GM12878 (cell line): ENCODE measurements at regions not wholly inside any gene's neighbourhood (a gene's known extent, or its start where the extent isn't known, plus 50 kb on each side); places are given as distances from the start of the nearest gene placed in this dataset.

ENCODE experiments used
- ATAC-seq: fragments of 200-7000 bp; cut with Tn5 transposase; 3 replicates; pipeline ENCODE4 v1.9.1; 2020; ENCODE audit warnings: mild to moderate bottlenecking, moderate library complexity
- BruUV-seq: library from RNA; stranded (reverse); fragments of 400-500 nt; replicated peaks from 2 replicates; lab custom pipeline; 2021; lab: Mats Ljungman, UMichigan
- CTCF ChIA-PET: fragments of 300-600 bp; sonication (Branson Sonifier 250); formaldehyde crosslinking; extraction: SDS; loops from one replicate; lab custom pipeline; 2021; ENCODE audit warnings: inconsistent platforms; lab: Yijun Ruan, JAX
- POLR2A ChIA-PET: fragments of 350-600 bp; formaldehyde crosslinking; extraction: SDS; loops from one replicate; lab custom pipeline; 2021; ENCODE audit warnings: inconsistent platforms; lab: Charles Lee
- RAD21 ChIA-PET: fragments of 300-600 bp; sonication (Branson Sonifier 250); formaldehyde crosslinking; loops from one replicate; lab custom pipeline; 2023; ENCODE audit warnings: antibody characterized with exemption; ENCODE audit not compliant: unreplicated experiment; lab: Charles Lee
- SMC1A ChIA-PET: fragments of 300-600 bp; sonication (Branson Sonifier 250); formaldehyde crosslinking; loops from one replicate; lab custom pipeline; 2023; ENCODE audit not compliant: unreplicated experiment, uncharacterized antibody; lab: Charles Lee
- DNase-seq: peaks from one replicate; pipeline ENCODE4 v3.0.0-alpha.2; 2011; ENCODE audit warnings: low read depth, low spot score
- FAIRE-seq: peaks from 3 replicates; lab custom pipeline; 2011; peaks lifted over from hg19 to GRCh38; lab: Jason Lieb, UNC
- H2AFZ ChIP-seq: 2 replicates; pipeline ENCODE4 v1.6.0; 2011; ENCODE audit warnings: low read depth, low read length, control low read depth; ENCODE audit not compliant: control insufficient read depth
- H3K27ac ChIP-seq: 2 replicates; pipeline ENCODE4 v1.5.1; 2011; ENCODE audit warnings: control low read depth; ENCODE audit not compliant: control insufficient read depth, insufficient read depth
- H3K27me3 ChIP-seq, 2 experiments: replicated peaks in 1 of 2; 2 replicates each; pipeline versions ENCODE4 v1.6.0 to v1.6.1; 2011; ENCODE audit warnings: low read length in 1 of 2; ENCODE audit not compliant: control insufficient read depth in 2 of 2, insufficient read depth in 2 of 2
- H3K36me3 ChIP-seq, 2 experiments: 2 replicates each; pipeline ENCODE4 v1.5.1; 2011; ENCODE audit warnings: low read length in 1 of 2; ENCODE audit not compliant: control insufficient read depth in 2 of 2, insufficient read depth in 2 of 2
- H3K4me1 ChIP-seq: 2 replicates; pipeline ENCODE4 v1.6.1; 2011; ENCODE audit warnings: mild to moderate bottlenecking, low read length, moderate library complexity, mixed read lengths; ENCODE audit not compliant: control insufficient read depth, insufficient read depth
- H3K4me2 ChIP-seq: 2 replicates; pipeline ENCODE4 v1.6.0; 2011; ENCODE audit warnings: control low read depth; ENCODE audit not compliant: control insufficient read depth, insufficient read depth
- H3K4me3 ChIP-seq: fragments of 200-600 bp; sonication (generic); 2 replicates; pipeline ENCODE4 v1.5.1; 2016
- H3K79me2 ChIP-seq: 2 replicates; pipeline ENCODE4 v1.6.0; 2011; ENCODE audit warnings: low read length; ENCODE audit not compliant: control insufficient read depth, insufficient read depth
- H3K9ac ChIP-seq: 2 replicates; pipeline ENCODE4 v1.8.0; 2011; ENCODE audit warnings: low read length, control low read depth, mixed read lengths; ENCODE audit not compliant: control insufficient read depth, insufficient read depth
- H3K9me3 ChIP-seq: replicated peaks from 3 replicates; pipeline ENCODE4 v1.5.1; 2011; ENCODE audit warnings: mild to moderate bottlenecking, low read length; ENCODE audit not compliant: control insufficient read depth, insufficient read depth
- H4K20me1 ChIP-seq: 2 replicates; pipeline ENCODE4 v1.6.0; 2011; ENCODE audit not compliant: control insufficient read depth, insufficient read depth
- BCL11A ChIP-seq: IDR thresholded peaks from 2 replicates; pipeline ENCODE4 v1.6.1; 2011; ENCODE audit warnings: low read depth, low read length
- E4F1 ChIP-seq: fragments of 450-650 bp; IDR thresholded peaks from 2 replicates; pipeline ENCODE4 v1.6.1; 2018; ENCODE audit warnings: borderline replicate concordance, mild to moderate bottlenecking; ENCODE audit not compliant: partially characterized antibody
- GATAD2B ChIP-seq: fragments of 450-650 bp; conservative IDR thresholded peaks from 2 replicates; pipeline ENCODE4 v1.6.1; 2017; ENCODE audit warnings: low read depth, mild to moderate bottlenecking, moderate library complexity
- HCFC1 ChIP-seq: fragments of 150-350 bp; IDR thresholded peaks from 2 replicates; pipeline ENCODE4 v1.6.1; 2014; ENCODE audit warnings: low read length
- IRF3 ChIP-seq: fragments of 450-650 bp; IDR thresholded peaks from 2 replicates; pipeline ENCODE4 v1.6.1; 2014; ENCODE audit warnings: mild to moderate bottlenecking
- KLF5 ChIP-seq: fragments of 450-650 bp; IDR thresholded peaks from 2 replicates; pipeline ENCODE4 v1.6.1; 2014; ENCODE audit warnings: mild to moderate bottlenecking; ENCODE audit not compliant: partially characterized antibody
- LARP7 ChIP-seq: fragments of 450-650 bp; IDR thresholded peaks from 2 replicates; pipeline ENCODE4 v1.6.1; 2017; ENCODE audit warnings: mild to moderate bottlenecking
- NR2F1 ChIP-seq: fragments of 450-650 bp; conservative IDR thresholded peaks from 2 replicates; pipeline ENCODE4 v1.6.1; 2017; ENCODE audit warnings: mild to moderate bottlenecking
- POLR2A ChIP-seq: IDR thresholded peaks from 2 replicates; pipeline ENCODE4 v1.6.1; 2011; ENCODE audit warnings: low read depth, mild to moderate bottlenecking, low read length
- RAD51 ChIP-seq: fragments of 450-650 bp; IDR thresholded peaks from 2 replicates; pipeline ENCODE4 v1.6.1; 2016; ENCODE audit warnings: moderate library complexity, mild to moderate bottlenecking, inconsistent platforms
- RB1 ChIP-seq: fragments of 450-650 bp; formaldehyde crosslinking; IDR thresholded peaks from 2 replicates; pipeline ENCODE4 v1.6.1; 2017; ENCODE audit warnings: mild to moderate bottlenecking, borderline replicate concordance
- SKIL ChIP-seq: fragments of 450-650 bp; IDR thresholded peaks from 2 replicates; pipeline ENCODE4 v1.6.1; 2017; ENCODE audit warnings: mild to moderate bottlenecking, low read depth, inconsistent platforms; ENCODE audit not compliant: poor library complexity, severe bottlenecking
- ZNF207 ChIP-seq: fragments of 450-650 bp; IDR thresholded peaks from 2 replicates; pipeline ENCODE4 v1.6.1; 2014; ENCODE audit warnings: antibody characterized with exemption, mild to moderate bottlenecking, borderline replicate concordance
- WGBS: methylation state at CpG from one replicate; pipeline ENCODE4 v1.1.6; 2016; ENCODE audit warnings: low lambda C conversion rate; ENCODE audit not compliant: insufficient replicate concordance, insufficient coverage; ENCODE audit errors: missing lambda C conversion rate; 5-methylcytosine and 5-hydroxymethylcytosine counted together
- in situ Hi-C: fragments of 300-500 bp; cut with MboI; formaldehyde crosslinking; loops from 9 replicates; pipeline ENCODE4 v1.14.3; 2018; ENCODE audit warnings: mixed read lengths
- intact Hi-C: fragments of 100-400 bp; cut with micrococcal nuclease; formaldehyde crosslinking; loops from one replicate; pipeline ENCODE4 v1.14.2; 2022; ENCODE audit not compliant: unreplicated experiment
- TF ChIP-seq, protein P1 (sequence below): fragments of 450-650 bp; IDR thresholded peaks from 2 replicates; pipeline ENCODE4 v1.6.1; 2017; ENCODE audit warnings: low read depth, mild to moderate bottlenecking, moderate library complexity
- TF ChIP-seq, protein P2 (sequence below): IDR thresholded peaks from 2 replicates; pipeline ENCODE4 v1.6.1; 2012; ENCODE audit warnings: low read depth, low read length, improper control_type of control experiment

- ChIA-PET SMC1A (interaction anchor here (1.6 kb wide), 1 partner anchor 40 kb away, joined by 6 read pairs; no protein-coding TSS in a partner anchor), CTCF (interaction anchor here (0.6 to 4.0 kb wide), 6 partner anchors 10 to 215 kb away, joined by 3 to 36 read pairs (median 4); no protein-coding TSS in a partner anchor)
- H3K9ac ChIP-seq, result peak overlapping the region; percentile 70
- TF ChIP-seq GATAD2B, result peak; percentile 93
- TF ChIP-seq, protein P1, sequence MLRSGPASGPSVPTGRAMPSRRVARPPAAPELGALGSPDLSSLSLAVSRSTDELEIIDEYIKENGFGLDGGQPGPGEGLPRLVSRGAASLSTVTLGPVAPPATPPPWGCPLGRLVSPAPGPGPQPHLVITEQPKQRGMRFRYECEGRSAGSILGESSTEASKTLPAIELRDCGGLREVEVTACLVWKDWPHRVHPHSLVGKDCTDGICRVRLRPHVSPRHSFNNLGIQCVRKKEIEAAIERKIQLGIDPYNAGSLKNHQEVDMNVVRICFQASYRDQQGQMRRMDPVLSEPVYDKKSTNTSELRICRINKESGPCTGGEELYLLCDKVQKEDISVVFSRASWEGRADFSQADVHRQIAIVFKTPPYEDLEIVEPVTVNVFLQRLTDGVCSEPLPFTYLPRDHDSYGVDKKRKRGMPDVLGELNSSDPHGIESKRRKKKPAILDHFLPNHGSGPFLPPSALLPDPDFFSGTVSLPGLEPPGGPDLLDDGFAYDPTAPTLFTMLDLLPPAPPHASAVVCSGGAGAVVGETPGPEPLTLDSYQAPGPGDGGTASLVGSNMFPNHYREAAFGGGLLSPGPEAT, result no peak
- TF ChIP-seq ZNF207, result peak; percentile 68; the same call in 1 of the 2 replicates
- TF ChIP-seq, protein P2, sequence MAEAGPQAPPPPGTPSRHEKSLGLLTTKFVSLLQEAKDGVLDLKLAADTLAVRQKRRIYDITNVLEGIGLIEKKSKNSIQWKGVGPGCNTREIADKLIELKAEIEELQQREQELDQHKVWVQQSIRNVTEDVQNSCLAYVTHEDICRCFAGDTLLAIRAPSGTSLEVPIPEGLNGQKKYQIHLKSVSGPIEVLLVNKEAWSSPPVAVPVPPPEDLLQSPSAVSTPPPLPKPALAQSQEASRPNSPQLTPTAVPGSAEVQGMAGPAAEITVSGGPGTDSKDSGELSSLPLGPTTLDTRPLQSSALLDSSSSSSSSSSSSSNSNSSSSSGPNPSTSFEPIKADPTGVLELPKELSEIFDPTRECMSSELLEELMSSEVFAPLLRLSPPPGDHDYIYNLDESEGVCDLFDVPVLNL, result no peak
- no peak for TF ChIP-seq IRF3
- peak; percentile 70 for TF ChIP-seq NR2F1
- no peak for TF ChIP-seq BCL11A
- no peak for TF ChIP-seq E4F1
- TF ChIP-seq KLF5, result peak; percentile 32
- peak; percentile 44; the same call in 1 of the 2 replicates for TF ChIP-seq POLR2A
- TF ChIP-seq RAD51, result no peak
- TF ChIP-seq HCFC1, result no peak
- no peak for TF ChIP-seq SKIL
- peak; percentile 78 for TF ChIP-seq LARP7
- peak; percentile 94; the same call in 1 of the 2 replicates for TF ChIP-seq RB1
Measured at GRCh38 chr1:161440312-161440894, 64.9 kb upstream of the FCGR2A start.

More at GRCh38 chr1:161440312-161440894, 64.9 kb upstream of the FCGR2A start:
- DNase-seq (peak; percentile 23), ATAC-seq (peak; percentile 80), FAIRE-seq (no peak)
- in situ Hi-C loops (no loop called here), intact Hi-C loops (no loop called here)
- Histone ChIP-seq H3K36me3 (no peaks in the 10 kb centered on the region), H3K4me1 (peaks cover 5% of the 10 kb centered on the region), H3K9me3 (no peaks in the 10 kb centered on the region; the same call in 2 of the 3 replicates), H3K4me3 (peak overlapping the region; percentile 71), H3K27ac (peak overlapping the region; percentile 61), H4K20me1 (no peaks in the 10 kb centered on the region), H3K27me3 (no peaks in the 10 kb centered on the region), H2AFZ (peak overlapping the region; percentile 87), H3K4me2 (peak overlapping the region; percentile 93; the same call in 1 of the 2 replicates), H3K79me2 (no peaks in the 10 kb centered on the region)
- 2% methylated on average over 29 of the region's 61 CpGs for WGBS
- POLR2A ChIA-PET, result no interaction called here
- no TSS peak for BruUV-seq
- RAD21 ChIA-PET, result no interaction called here
